NT2/D1 (cell line): ENCODE measurements at regions not wholly inside any gene's neighbourhood (a gene's known extent, or its start where the extent isn't known, plus 50 kb on each side); places are given as distances from the start of the nearest gene placed in this dataset.

ENCODE experiments used
- SUZ12 ChIP-seq: IDR thresholded peaks from 2 replicates; pipeline ENCODE4 v1.6.1; 2011; ENCODE audit not compliant: insufficient read length, insufficient read depth; ENCODE audit errors: extremely low read depth
- YY1 ChIP-seq: IDR thresholded peaks from 2 replicates; pipeline ENCODE4 v1.6.1; 2011; ENCODE audit not compliant: insufficient read length, insufficient read depth

GRCh38 chr1:58403894-58404293 is 142.6 kb downstream of the OMA1 start:
- TF ChIP-seq YY1 (no peak), SUZ12 (no peak)
